Right lobe of liver (tissue), 6 donors: ENCODE measurements at regions not wholly inside any gene's neighbourhood (a gene's known extent, or its start where the extent isn't known, plus 50 kb on each side); places are given as distances from the start of the nearest gene placed in this dataset.

Source experiments
- ATAC-seq, 4 donors: fragments of 200-7000 bp; cut with Tn5 transposase; one replicate each; pipeline ENCODE4 v1.9.1; 2020; ENCODE audit warnings: mild to moderate bottlenecking in 4 of 4, moderate library complexity in 4 of 4
- DNase-seq, 3 donors: peaks; one replicate each; pipeline ENCODE4 v3.0.0-alpha.2; 2020
- H3K27ac ChIP-seq, 3 donors: fragments of 200-600 bp; one replicate each; pipeline ENCODE4 v1.8.0; 2022
- H3K27me3 ChIP-seq, 2 donors: fragments of 200-600 bp; one replicate each; pipeline ENCODE4 v1.8.0; 2022
- H3K36me3 ChIP-seq, 4 donors: fragments of 200-600 bp; sonication (generic) in 1 of 4; one replicate each; pipeline versions ENCODE4 v1.5.1 to v1.8.0; 2017 to 2022; ENCODE audit warnings: control low read depth in 1 of 4
- H3K4me1 ChIP-seq, 4 donors: fragments of 200-600 bp; sonication (generic) in 1 of 4; one replicate each; pipeline versions ENCODE4 v1.5.1 to v1.8.0; 2017 to 2022; ENCODE audit warnings: control low read depth in 1 of 4
- H3K4me3 ChIP-seq, 3 donors: fragments of 200-600 bp; one replicate each; pipeline ENCODE4 v1.8.0; 2022
- H3K9me3 ChIP-seq, 4 donors: fragments of 200-600 bp; sonication (generic) in 1 of 4; one replicate each; pipeline versions ENCODE4 v1.5.1 to v1.8.0; 2017 to 2022; ENCODE audit warnings: control low read depth in 1 of 4
- CTCF ChIP-seq, 4 donors: fragments of 200-600 bp in 3 of 4; fragments of 450-650 bp in 1 of 4; IDR thresholded peaks; one replicate each; pipeline versions ENCODE4 v1.5.1 to v1.8.0; 2016 to 2022; ENCODE audit warnings: antibody characterized with exemption in 4 of 4, mild to moderate bottlenecking in 2 of 4
- POLR2A ChIP-seq: fragments of 450-650 bp; IDR thresholded peaks from one replicate; pipeline ENCODE4 v1.6.1; 2017; ENCODE audit warnings: antibody characterized with exemption, mild to moderate bottlenecking
- WGBS: methylation state at CpG from one replicate; pipeline ENCODE4 v1.1.6; 2018; ENCODE audit warnings: low coverage, low lambda C conversion rate; ENCODE audit not compliant: insufficient coverage; ENCODE audit errors: missing lambda C conversion rate; 5-methylcytosine and 5-hydroxymethylcytosine counted together
- intact Hi-C, 2 donors: fragments of 100-400 bp; cut with DNase I; formaldehyde crosslinking; loops; one replicate each; pipeline versions ENCODE4 v1.11.2 to v1.14.1; 2022
- donor health status: DM: no; HTN: yes; CAD: no.
- donor health status: DM: no; HTN: no; CAD: no.
- donor health status: DM: no; HTN: no; CAD: no.
- donor health status: DM: no; HTN: yes; CAD: no.
- donor health status: DM: no; HTN: yes; CAD: no.

GRCh38 chr10:30231071-30231652, 117.9 kb downstream of the MTPAP start:
- TF ChIP-seq CTCF (IDR thresholded peaks at IDR 0.05) (no peak), POLR2A (no peak)
- no peak overlapping the region for H3K4me3 ChIP-seq
- intact Hi-C loops: no loop called here
- no peaks in the 10 kb centered on the region for H3K27me3 ChIP-seq
- no peak for DNase-seq
- no peak for ATAC-seq
- H3K9me3 ChIP-seq: no peaks in the 10 kb centered on the region
- 56% methylated on average over 5 of the region's 8 CpGs for WGBS
- no peaks in the 10 kb centered on the region for H3K4me1 ChIP-seq
- no peaks in the 10 kb centered on the region for H3K36me3 ChIP-seq
- no peak overlapping the region for H3K27ac ChIP-seq

GRCh38 chr10:30229536-30229935, 119.5 kb downstream of the MTPAP start:
- Histone ChIP-seq H3K36me3 (no peaks in the 10 kb centered on the region), H3K27ac (no peak overlapping the region), H3K9me3 (no peaks in the 10 kb centered on the region), H3K4me1 (no peaks in the 10 kb centered on the region), H3K4me3 (no peak overlapping the region), H3K27me3 (no peaks in the 10 kb centered on the region)
- no peak for DNase-seq
- intact Hi-C loops: no loop called here
- no peak for ATAC-seq
- TF ChIP-seq POLR2A (no peak), CTCF (IDR thresholded peaks at IDR 0.05) (no peak)
- WGBS: 78% methylated on average over 5 of the region's 5 CpGs

- Histone ChIP-seq H3K4me1 (no peaks in the 10 kb centered on the region), H3K27ac (no peak overlapping the region), H3K9me3 (no peaks in the 10 kb centered on the region), H3K4me3 (no peak overlapping the region), H3K36me3 (no peaks in the 10 kb centered on the region), H3K27me3 (no peaks in the 10 kb centered on the region)
- intact Hi-C loops: no loop called here
- DNase-seq (no peak), ATAC-seq (no peak)
- TF ChIP-seq POLR2A (no peak), CTCF (IDR thresholded peaks at IDR 0.05) (no peak)
- WGBS: 69% methylated on average over 4 of the region's 5 CpGs
Observed at GRCh38 chr10:30228417-30229036, 120.6 kb downstream of the MTPAP start.

- peak; percentile 38 to 73 (median 60) for ATAC-seq
- WGBS: 70% methylated on average over 2 of the region's 6 CpGs
- intact Hi-C loops: no loop called here
Observed at GRCh38 chr10:30227481-30227880, 121.6 kb downstream of the MTPAP start.

More at GRCh38 chr10:30227481-30227880, 121.6 kb downstream of the MTPAP start:
- DNase-seq: no peak
- Histone ChIP-seq H3K27ac (no peak overlapping the region), H3K4me3 (no peak overlapping the region), H3K4me1 (no peaks in the 10 kb centered on the region), H3K27me3 (no peaks in the 10 kb centered on the region), H3K36me3 (no peaks in the 10 kb centered on the region), H3K9me3 (no peaks in the 10 kb centered on the region)
- TF ChIP-seq POLR2A: no peak
- no peak for TF ChIP-seq CTCF (IDR thresholded peaks at IDR 0.05)
